ENCODE measurements at regions not wholly inside any gene's neighbourhood (a gene's known extent, or its start where the extent isn't known, plus 50 kb on each side); places are given as distances from the start of the nearest gene placed in this dataset.

- TF ChIP-seq CTCF (IDR thresholded peaks at IDR 0.05) (no peak), POLR2A (IDR thresholded peaks at IDR 0.05) (no peak), EP300 (IDR thresholded peaks at IDR 0.05) (no peak)
Observed at GRCh38 chr1:194067772-194068171, 881.4 kb upstream of the B3GALT2 start.
